ENCODE measurements at regions not wholly inside any gene's neighbourhood (a gene's known extent, or its start where the extent isn't known, plus 50 kb on each side); places are given as distances from the start of the nearest gene placed in this dataset.

GRCh38 chr5:64074533-64074932, 91.1 kb upstream of the RNF180 start:
- no peaks in the 10 kb centered on the region for H3K27me3 ChIP-seq (ENCODE audit: control insufficient read depth in 4 of 4, insufficient read depth in 4 of 4, low read length in 3 of 4)
- 24% methylated on average over 2 of the region's 2 CpGs for WGBS
- no peaks in the 10 kb centered on the region for H3K36me3 ChIP-seq (ENCODE audit: control insufficient read depth in 4 of 4, insufficient read depth in 3 of 4, low read depth in 1 of 4, low read length in 3 of 4)
- no peak overlapping the region for H3K27ac ChIP-seq (ENCODE audit: low read depth in 1 of 2, low read length in 2 of 2)
- DNase-seq (ENCODE audit: low spot score): no peak
- no peak overlapping the region for H3K4me3 ChIP-seq (ENCODE audit: low read depth in 1 of 3, low read length in 3 of 3)
- no peaks in the 10 kb centered on the region for H3K4me1 ChIP-seq (ENCODE audit: control insufficient read depth in 4 of 4, insufficient read depth in 4 of 4, low read length in 3 of 4)
- H3K9me3 ChIP-seq (ENCODE audit: control insufficient read depth in 4 of 4, low read length in 3 of 4): no peaks in the 10 kb centered on the region
- no peak for TF ChIP-seq SP1 (IDR thresholded peaks at IDR 0.05)
- peak; percentile 68 to 83 for TF ChIP-seq RAD21 (IDR thresholded peaks at IDR 0.05)
- TF ChIP-seq REST (IDR thresholded peaks at IDR 0.05): no peak
- no peak for TF ChIP-seq ZBTB33 (IDR thresholded peaks at IDR 0.05)
- peak; percentile 57 for TF ChIP-seq CTCF (IDR thresholded peaks at IDR 0.05; ENCODE audit: low read depth, low read length, missing input control)
- TF ChIP-seq JUND (IDR thresholded peaks at IDR 0.05): no peak
- TF ChIP-seq HNF4G (IDR thresholded peaks at IDR 0.05): no peak
- no peak for TF ChIP-seq HNF4A (conservative IDR thresholded peaks at IDR 0.05)
- no peak for TF ChIP-seq RXRA (IDR thresholded peaks at IDR 0.05)
- H3K9ac ChIP-seq (ENCODE audit: low read depth in 1 of 2, low read length in 2 of 2): no peak overlapping the region

- Histone ChIP-seq H3K9ac (ENCODE audit: low read depth in 1 of 2, low read length in 2 of 2) (no peak overlapping the region), H3K27ac (ENCODE audit: low read depth in 1 of 2, low read length in 2 of 2) (no peak overlapping the region), H3K4me1 (ENCODE audit: control insufficient read depth in 4 of 4, insufficient read depth in 4 of 4, low read length in 3 of 4) (no peaks in the 10 kb centered on the region), H3K9me3 (ENCODE audit: control insufficient read depth in 4 of 4, low read length in 3 of 4) (no peaks in the 10 kb centered on the region), H3K4me3 (ENCODE audit: low read depth in 1 of 3, low read length in 3 of 3) (no peak overlapping the region), H3K36me3 (ENCODE audit: control insufficient read depth in 4 of 4, insufficient read depth in 3 of 4, low read depth in 1 of 4, low read length in 3 of 4) (no peaks in the 10 kb centered on the region), H3K27me3 (ENCODE audit: control insufficient read depth in 4 of 4, insufficient read depth in 4 of 4, low read length in 3 of 4) (no peaks in the 10 kb centered on the region)
- no peak for DNase-seq (ENCODE audit: low spot score)
- TF ChIP-seq EGR1 (IDR thresholded peaks at IDR 0.05; ENCODE audit: low read depth in 2 of 2) (no peak), RXRA (IDR thresholded peaks at IDR 0.05) (no peak), YY1 (IDR thresholded peaks at IDR 0.05) (no peak), HNF4G (IDR thresholded peaks at IDR 0.05) (no peak), REST (IDR thresholded peaks at IDR 0.05) (no peak), GABPA (IDR thresholded peaks at IDR 0.05 in 1 of 2, conservative IDR thresholded peaks at IDR 0.05 in 1 of 2) (no peak), ATF3 (IDR thresholded peaks at IDR 0.05) (no peak)
These were observed 96.2 kb upstream of the RNF180 start for GRCh38 chr5:64069486-64069885.
